ENCODE measurements at regions not wholly inside any gene's neighbourhood (a gene's known extent, or its start where the extent isn't known, plus 50 kb on each side); places are given as distances from the start of the nearest gene placed in this dataset.
A peak's percentile ranks its signal among the peaks of the same experiment; 100 is the strongest.

DNA sequence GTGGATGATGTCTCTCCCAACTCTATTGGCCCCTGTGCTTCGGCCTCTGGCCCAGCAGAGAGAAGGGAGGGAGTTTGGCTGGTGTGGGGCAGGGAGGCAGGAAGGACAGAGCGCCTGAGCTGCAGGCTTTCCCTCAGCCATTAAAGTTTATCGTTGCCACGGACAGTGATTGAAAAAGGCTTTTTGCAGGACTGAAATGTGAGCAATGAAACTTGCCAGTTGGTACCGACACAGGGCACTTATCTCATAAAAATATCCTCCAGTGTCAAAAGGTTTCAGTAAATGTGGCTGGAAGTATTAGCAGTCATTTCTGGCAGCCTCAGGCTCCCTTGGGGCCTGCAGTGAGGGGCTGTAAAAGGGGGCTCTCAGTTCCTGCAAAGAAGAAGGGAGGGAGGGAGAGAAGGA lies 169.2 kb downstream of the GLI2 start:
- H3K4me3 ChIP-seq (ENCODE audit: insufficient read depth, low read depth, low read length), result no peak overlapping the region
- no peak for DNase-seq
- H3K36me3 ChIP-seq (replicated peaks; ENCODE audit: control insufficient read depth, insufficient read depth, low read length), result no peaks in the 10 kb centered on the region; the same call in none of the 2 replicates
- H3K27me3 ChIP-seq (ENCODE audit: control insufficient read depth, insufficient read depth, low read length), result no peaks in the 10 kb centered on the region

DNA sequence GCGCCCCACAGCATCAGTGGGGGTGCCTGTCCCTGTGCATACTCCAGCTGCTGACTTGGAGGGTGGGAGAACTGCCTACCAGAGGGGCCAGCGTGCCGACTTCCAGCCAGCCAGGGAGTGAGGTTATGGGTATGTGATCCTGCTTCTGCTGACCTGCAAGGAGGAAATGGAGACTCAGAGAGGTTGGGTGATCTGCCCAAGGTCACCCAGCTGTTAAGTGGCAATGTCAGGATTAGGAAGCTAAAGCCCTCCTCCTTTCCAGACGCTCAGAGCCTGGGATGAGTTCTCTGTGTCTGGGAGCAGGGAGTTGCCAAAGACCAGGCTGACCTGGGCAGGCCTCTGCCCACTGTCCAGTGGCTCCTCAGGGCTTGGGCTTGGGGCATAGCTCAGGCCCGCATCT lies 169.6 kb downstream of the GLI2 start:
- DNase-seq, result no peak
- no peaks in the 10 kb centered on the region; the same call in none of the 2 replicates for H3K36me3 ChIP-seq (replicated peaks; ENCODE audit: control insufficient read depth, insufficient read depth, low read length)
- no peaks in the 10 kb centered on the region for H3K27me3 ChIP-seq (ENCODE audit: control insufficient read depth, insufficient read depth, low read length)
- H3K4me3 ChIP-seq (ENCODE audit: insufficient read depth, low read depth, low read length), result no peak overlapping the region

DNA sequence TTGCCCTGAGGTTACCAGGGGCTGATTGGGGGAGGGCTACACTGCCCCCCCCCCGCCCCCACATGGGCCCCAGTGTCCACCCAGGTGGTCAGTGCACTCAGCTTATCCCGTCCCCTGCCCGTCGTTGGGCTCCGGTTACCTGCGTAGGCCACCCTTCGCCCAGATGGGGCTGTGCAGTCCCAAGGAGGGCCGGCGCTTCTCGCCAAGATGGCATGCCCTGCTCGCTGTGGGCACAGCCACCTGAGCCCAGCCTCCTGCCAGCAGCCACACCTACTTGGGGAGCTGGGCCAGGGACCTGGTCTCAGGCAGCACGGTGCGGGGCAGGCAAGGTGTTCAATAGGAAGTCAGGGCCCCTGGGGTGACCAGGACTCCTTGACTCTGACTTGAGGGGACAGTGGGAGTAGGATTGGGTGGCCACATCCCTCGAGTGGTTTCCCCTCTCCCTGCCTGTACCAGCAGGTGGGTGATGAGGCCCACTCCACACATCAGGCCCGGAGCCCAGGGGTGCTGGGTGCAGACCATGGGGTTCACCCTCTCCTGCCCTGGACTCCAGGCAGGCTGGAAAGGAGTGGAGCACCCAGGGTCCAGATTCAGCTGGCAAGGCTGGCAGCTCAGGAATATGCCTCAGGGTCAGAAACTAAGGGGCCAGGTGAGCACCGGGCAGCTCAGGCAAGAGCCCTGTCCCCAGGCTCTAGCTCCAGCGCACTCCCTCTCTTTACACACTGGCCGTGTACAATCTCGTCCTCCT lies 170.3 kb downstream of the GLI2 start:
- Histone ChIP-seq H3K27me3 (ENCODE audit: control insufficient read depth, insufficient read depth, low read length) (no peaks in the 10 kb centered on the region), H3K4me3 (ENCODE audit: insufficient read depth, low read depth, low read length) (no peak overlapping the region), H3K36me3 (replicated peaks; ENCODE audit: control insufficient read depth, insufficient read depth, low read length) (no peaks in the 10 kb centered on the region; the same call in none of the 2 replicates)
- no peak for DNase-seq

DNA sequence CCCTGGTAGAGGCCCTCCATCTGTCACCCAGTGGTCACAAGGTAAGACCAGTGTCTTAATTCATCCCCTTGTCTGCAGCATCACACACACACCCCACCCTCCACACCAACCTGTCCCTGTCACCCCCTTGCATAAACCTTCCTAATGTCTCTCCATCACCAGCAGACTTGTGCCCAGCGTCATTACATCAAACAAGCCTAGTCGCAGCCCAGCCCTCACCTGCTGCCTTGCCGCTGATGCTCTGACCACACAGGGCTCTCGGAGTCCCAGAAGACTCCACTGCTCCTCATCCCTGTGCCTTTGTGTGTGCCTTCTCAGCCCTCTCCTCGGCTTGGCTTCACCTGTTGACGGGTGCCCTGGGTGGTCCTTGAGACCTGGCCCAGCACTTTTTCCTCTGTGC lies 171.2 kb downstream of the GLI2 start:
- no peaks in the 10 kb centered on the region for H3K27me3 ChIP-seq (ENCODE audit: control insufficient read depth, insufficient read depth, low read length)
- no peaks in the 10 kb centered on the region; the same call in none of the 2 replicates for H3K36me3 ChIP-seq (replicated peaks; ENCODE audit: control insufficient read depth, insufficient read depth, low read length)
- no peak overlapping the region for H3K4me3 ChIP-seq (ENCODE audit: insufficient read depth, low read depth, low read length)
- DNase-seq, result no peak

DNA sequence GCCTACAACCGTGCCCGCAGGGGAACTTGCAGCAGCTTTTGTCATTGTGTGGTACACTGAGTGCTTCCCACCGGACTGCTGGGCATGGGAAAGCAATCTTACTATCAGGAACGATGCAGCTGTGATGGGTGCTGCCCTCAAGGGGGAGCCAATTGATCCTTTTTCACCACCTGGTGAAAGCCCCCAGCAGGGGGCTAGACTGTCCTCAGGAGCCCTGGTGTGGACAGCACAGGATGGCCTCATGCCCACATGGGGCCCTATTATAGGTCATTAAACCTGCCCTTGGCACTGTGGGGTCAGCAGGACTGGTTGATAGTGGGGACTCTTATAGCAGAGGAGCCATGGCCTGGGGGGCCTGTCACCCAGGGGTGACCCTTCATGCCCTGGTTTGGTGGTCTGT lies 172.2 kb downstream of the GLI2 start:
- Histone ChIP-seq H3K27me3 (ENCODE audit: control insufficient read depth, insufficient read depth, low read length) (no peaks in the 10 kb centered on the region), H3K4me3 (ENCODE audit: insufficient read depth, low read depth, low read length) (no peak overlapping the region), H3K36me3 (replicated peaks; ENCODE audit: control insufficient read depth, insufficient read depth, low read length) (no peaks in the 10 kb centered on the region; the same call in none of the 2 replicates)
- no peak for DNase-seq

DNA sequence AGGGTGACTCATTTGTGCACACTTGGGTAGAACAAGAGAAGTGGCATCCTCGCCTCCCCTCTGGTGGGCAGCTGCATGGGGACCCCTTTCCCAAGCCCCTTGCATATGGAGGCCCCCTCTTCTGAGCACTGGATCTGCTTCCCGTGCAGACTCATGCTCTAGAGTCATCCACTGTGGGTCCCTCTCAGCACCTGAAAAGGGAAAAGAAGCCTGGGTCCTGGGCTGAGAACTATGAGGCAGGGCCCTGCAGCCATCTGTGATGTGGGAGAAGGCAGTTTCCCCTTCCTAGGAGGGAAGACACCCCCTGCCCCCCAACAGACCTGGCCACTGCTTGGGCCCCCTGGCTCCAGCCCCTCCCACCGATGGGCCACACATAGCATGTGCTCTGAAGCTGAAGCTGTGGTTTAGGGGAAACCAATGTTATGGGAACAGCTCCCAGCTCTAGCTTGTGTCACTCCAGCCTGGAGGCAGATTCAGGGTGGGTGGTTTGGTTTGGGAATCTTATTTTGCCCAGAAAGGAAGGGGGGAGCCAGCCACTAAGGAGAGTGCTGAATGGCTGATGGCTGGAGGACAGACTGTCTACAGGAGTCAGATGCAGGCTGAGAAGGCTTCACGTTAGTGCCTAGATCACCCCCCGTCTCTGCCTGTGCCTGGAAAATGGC lies 172.8 kb downstream of the GLI2 start:
- no peaks in the 10 kb centered on the region for H3K27me3 ChIP-seq (ENCODE audit: control insufficient read depth, insufficient read depth, low read length)
- DNase-seq, result no peak
- H3K36me3 ChIP-seq (replicated peaks; ENCODE audit: control insufficient read depth, insufficient read depth, low read length), result no peaks in the 10 kb centered on the region; the same call in none of the 2 replicates
- H3K4me3 ChIP-seq (ENCODE audit: insufficient read depth, low read depth, low read length), result no peak overlapping the region

DNA sequence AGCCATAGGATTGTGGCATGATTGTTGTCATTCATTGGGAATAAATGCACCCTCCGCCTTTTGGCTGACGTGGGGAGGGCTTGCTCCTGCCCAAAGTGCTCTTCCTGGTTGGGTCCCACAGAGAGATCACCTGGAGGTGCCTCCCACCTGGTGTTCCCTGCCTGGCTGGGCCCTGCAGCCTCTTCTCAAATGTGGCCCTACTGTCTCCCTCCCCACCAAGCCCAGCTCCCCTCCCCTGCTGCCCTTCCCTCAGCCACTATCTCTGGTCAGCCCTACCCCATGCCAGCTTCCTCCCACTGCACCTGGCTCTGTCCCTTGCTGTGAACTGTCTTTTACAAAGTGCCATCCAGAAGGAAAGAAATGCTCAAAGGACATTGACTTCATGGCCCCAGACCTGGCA lies 173.4 kb downstream of the GLI2 start:
- no peak overlapping the region for H3K4me3 ChIP-seq (ENCODE audit: insufficient read depth, low read depth, low read length)
- no peak for DNase-seq
- no peaks in the 10 kb centered on the region for H3K27me3 ChIP-seq (ENCODE audit: control insufficient read depth, insufficient read depth, low read length)
- no peaks in the 10 kb centered on the region; the same call in none of the 2 replicates for H3K36me3 ChIP-seq (replicated peaks; ENCODE audit: control insufficient read depth, insufficient read depth, low read length)

DNA sequence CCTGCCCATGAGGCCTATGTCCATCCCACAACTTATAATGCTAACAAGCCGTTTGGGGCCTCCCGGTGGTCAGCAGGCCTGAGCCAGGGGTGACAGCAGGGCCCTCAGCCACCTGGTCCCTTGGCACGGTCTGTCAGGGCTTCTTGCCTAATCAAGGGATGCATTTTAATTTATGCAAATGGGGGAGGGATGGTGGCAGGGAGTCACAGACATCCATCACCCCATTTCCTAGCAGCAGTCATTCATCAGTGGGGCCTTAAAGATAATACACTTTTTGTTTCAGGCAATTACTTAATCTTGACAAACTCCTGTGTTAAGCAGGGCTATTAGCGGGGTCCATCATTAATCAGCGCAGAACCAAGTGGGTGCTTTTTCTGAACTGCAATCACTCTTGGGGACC lies 174.5 kb downstream of the GLI2 start:
- DNase-seq, result no peak
- no peaks in the 10 kb centered on the region for H3K27me3 ChIP-seq (ENCODE audit: control insufficient read depth, insufficient read depth, low read length)
- no peaks in the 10 kb centered on the region; the same call in none of the 2 replicates for H3K36me3 ChIP-seq (replicated peaks; ENCODE audit: control insufficient read depth, insufficient read depth, low read length)
- H3K4me3 ChIP-seq (ENCODE audit: insufficient read depth, low read depth, low read length), result no peak overlapping the region

DNA sequence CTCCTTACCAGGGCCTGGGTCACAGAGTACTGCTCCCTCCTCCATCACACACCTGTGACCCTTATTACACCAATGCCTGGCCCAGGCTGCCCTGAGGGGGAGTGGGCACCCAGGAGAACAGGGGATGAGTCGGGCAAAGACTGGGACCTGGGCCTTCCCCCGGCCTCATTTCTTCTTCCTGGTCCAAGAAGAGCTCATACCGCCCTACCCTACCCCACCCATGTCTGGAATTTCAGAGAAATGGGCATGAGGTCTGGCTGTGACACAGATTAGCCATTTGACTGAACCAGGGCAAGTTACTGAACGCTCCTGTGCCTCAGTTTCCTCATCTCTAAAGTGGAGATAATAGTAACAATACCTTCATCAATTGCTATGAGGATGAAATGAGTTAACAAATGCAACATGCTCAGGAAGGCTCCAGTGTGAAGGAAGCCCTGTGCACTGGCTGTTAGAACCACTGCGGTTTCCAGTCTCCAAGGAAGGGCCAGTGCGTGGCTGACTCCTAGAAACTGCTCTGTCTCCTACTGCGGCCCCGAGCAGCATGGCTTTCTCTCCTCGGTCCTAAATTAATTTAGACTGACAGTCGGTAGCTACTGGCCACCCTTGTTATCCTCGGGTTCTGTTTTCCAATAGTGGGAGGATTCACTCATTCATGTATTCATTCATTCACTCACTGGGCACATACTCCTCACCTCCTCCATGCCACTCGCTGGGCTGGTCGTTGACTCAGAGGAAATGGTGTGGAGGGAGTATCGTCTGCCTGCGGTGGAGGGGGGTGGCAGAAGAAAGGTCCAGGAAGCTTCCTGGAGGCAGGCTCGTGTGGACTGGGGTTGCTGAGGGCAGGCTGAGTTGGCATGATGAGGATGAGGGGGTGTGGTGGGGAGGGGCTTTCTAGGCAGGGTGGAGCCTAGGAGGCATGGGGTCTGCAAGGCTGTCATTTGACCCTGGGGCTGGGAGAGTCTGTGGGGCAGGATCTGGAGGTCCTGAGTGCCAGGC lies 175.6 kb downstream of the GLI2 start:
- Histone ChIP-seq H3K27me3 (ENCODE audit: control insufficient read depth, insufficient read depth, low read length) (no peaks in the 10 kb centered on the region), H3K36me3 (replicated peaks; ENCODE audit: control insufficient read depth, insufficient read depth, low read length) (no peaks in the 10 kb centered on the region; the same call in none of the 2 replicates), H3K4me3 (ENCODE audit: insufficient read depth, low read depth, low read length) (no peak overlapping the region)
- DNase-seq, result peak; percentile 84

DNA sequence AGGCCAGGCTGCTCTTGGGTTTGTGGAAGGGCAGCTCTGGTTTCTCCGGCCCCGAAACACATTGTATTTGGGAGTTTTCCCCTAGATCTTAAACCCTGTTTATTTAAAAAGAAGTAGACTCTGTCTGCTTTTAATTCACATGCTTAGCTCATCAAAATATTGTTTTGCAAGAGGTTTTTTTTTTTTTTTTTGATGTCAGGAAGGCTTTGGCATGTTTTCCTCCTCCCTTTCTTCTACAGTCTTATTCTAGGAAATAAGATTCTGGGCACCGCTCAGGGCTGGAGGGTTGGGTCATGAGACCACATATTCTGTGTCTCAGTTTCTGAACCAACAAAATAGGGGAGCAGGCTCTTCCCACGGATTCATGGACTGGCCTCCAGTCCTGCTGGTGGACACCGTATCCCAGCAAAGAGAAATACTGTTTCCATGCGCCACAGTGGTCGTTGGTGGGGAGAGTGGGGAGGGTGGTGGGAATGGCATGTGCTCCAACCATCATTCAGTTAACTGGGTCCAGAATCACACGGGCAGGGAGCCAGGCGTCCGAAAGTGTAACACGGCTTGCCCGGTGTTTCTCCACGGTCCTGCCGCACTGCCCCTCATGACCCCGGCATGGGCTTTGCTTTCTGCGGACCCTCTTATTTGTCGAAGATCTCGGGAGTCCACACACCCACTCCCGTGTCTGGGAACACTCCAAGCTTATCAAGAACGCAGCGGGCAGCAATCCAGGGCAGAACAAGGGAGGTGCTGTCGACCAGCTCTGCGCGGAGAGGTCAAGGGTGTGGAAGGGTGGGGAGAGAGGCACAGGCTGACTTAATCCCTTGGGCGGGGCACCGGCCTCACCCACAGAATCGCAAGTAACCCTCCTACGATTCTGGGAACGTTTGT lies 176.7 kb downstream of the GLI2 start:
- Histone ChIP-seq H3K27me3 (ENCODE audit: control insufficient read depth, insufficient read depth, low read length) (no peaks in the 10 kb centered on the region), H3K4me3 (ENCODE audit: insufficient read depth, low read depth, low read length) (no peak overlapping the region), H3K36me3 (replicated peaks; ENCODE audit: control insufficient read depth, insufficient read depth, low read length) (no peaks in the 10 kb centered on the region)
- no peak for DNase-seq

DNA sequence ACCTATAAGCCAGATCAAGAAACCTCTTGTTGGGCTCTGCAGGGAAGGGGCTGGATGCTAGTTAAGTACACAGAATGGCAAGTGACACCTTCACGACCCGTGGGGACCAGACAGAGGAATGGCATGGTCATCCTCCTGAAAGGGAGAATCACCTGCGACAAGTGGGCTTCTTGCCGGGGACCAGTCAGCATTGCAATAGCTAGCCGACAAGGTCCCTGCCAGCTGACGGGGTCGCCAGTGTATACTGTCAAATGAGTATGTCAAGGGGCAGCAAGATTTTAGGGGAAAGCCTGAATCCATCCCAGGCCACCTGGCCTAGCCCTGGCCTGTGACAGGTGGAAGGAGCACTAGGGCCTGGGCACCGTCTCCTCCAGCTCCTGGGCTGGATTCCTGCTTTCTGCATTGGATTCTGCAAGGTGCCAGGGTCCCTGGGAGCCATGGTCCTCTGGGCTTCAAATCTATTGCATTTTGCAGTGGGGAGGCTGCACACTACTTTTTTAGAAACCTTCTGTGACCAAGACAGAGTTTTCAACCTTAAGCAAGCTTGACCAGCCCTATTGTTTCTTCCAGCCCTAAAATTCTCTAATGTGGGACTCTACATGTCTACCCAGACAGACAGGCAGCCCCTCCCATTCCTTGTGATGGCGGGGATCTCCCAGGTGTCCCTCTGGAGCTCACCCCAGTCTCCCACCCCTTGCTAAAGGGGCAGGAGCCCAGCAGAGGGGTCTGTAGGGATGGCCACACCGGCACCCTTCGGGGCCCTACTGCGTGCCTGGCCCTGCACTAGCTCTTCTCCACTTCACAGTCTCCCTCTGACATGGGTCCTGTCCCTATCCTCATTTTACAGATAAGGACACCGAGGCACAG lies 178.5 kb downstream of the GLI2 start:
- Histone ChIP-seq H3K27me3 (ENCODE audit: control insufficient read depth, insufficient read depth, low read length) (no peaks in the 10 kb centered on the region), H3K36me3 (replicated peaks; ENCODE audit: control insufficient read depth, insufficient read depth, low read length) (no peaks in the 10 kb centered on the region), H3K4me3 (ENCODE audit: insufficient read depth, low read depth, low read length) (no peak overlapping the region)
- DNase-seq, result no peak

DNA sequence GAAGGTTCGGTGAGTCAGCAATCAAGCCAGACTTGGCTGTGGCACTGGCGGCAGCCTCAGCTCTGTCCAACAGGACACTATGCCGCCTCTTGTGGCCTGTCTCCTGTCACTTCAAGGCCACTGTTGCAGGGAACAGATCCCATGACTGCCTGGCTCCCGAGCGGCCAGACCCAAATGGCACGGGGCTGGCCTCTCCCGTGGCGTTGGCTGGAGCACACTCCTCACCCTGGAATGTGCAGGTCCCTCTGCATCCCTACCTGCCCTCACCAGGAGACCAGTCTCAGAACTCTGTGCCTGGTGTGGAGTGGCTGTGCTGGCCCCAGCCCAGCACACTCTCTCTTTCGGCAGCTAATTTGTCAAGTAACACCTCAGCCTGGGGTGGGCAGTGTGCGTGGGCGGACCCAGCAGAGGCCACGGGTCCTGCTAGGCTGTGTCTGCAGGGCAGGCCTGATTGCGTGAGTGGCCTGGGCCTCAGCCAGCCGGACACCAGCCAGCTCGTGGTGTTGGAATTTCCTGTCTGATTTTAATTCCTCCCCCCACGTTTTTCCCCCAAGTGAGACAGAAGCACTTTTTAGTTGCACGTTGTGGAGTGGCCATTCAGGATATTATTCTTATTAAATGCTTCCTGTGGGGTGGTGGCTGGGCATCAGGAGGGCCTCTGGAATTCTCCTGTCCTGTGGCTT lies 179.3 kb downstream of the GLI2 start:
- no peaks in the 10 kb centered on the region for H3K36me3 ChIP-seq (replicated peaks; ENCODE audit: control insufficient read depth, insufficient read depth, low read length)
- no peak overlapping the region for H3K4me3 ChIP-seq (ENCODE audit: insufficient read depth, low read depth, low read length)
- no peak for DNase-seq
- no peaks in the 10 kb centered on the region for H3K27me3 ChIP-seq (ENCODE audit: control insufficient read depth, insufficient read depth, low read length)

DNA sequence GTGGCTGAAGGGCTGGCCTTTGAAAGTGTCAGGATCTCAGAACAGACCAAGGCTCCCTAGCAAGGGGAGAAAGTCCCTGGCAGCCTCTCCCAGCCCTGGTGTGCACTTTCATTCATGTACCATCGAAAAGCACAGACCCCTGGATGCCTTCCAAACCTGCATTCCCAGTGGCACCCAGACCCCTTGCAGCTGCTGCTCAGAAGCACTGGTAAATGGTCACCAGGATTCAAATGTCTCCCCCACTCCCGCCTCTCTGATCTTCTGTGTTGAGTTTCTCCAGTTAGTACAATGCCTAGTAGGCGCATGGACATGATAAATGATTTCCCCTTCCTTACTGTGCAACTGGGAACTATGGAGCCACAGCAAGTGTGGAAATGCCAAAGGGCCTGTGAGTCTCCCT lies 180.0 kb downstream of the GLI2 start:
- no peak for DNase-seq
- no peaks in the 10 kb centered on the region for H3K36me3 ChIP-seq (replicated peaks; ENCODE audit: control insufficient read depth, insufficient read depth, low read length)
- H3K27me3 ChIP-seq (ENCODE audit: control insufficient read depth, insufficient read depth, low read length), result no peaks in the 10 kb centered on the region
- no peak overlapping the region for H3K4me3 ChIP-seq (ENCODE audit: insufficient read depth, low read depth, low read length)
